Endothelial cell of umbilical vein (primary cell): ENCODE measurements at regions not wholly inside any gene's neighbourhood (a gene's known extent, or its start where the extent isn't known, plus 50 kb on each side); places are given as distances from the start of the nearest gene placed in this dataset.

Experiments used
- BruUV-seq: library from RNA; stranded (reverse); fragments of 400-500 nt; replicated peaks from 2 replicates; lab custom pipeline; 2021; lab: Mats Ljungman, UMichigan
- CTCF ChIA-PET: fragments of 300-600, 350-600 bp; sonication (Branson Sonifier 250); formaldehyde crosslinking; loops from one replicate; lab custom pipeline; 2021; ENCODE audit warnings: antibody characterized with exemption, inconsistent platforms; lab: Charles Lee
- POLR2A ChIA-PET: fragments of 300-600, 350-600 bp; sonication (Branson Sonifier 250); formaldehyde crosslinking; loops from one replicate; lab custom pipeline; 2021; ENCODE audit warnings: antibody characterized with exemption, inconsistent platforms; lab: Charles Lee
- DNase-seq: peaks from one replicate; pipeline ENCODE4 v3.0.0-alpha.2; 2011; ENCODE audit warnings: low read depth, low spot score
- FAIRE-seq: peaks from 2 replicates; lab custom pipeline; 2011; peaks lifted over from hg19 to GRCh38; lab: Jason Lieb, UNC
- H2AFZ ChIP-seq: 2 replicates; pipeline ENCODE4 v1.6.0; 2012; ENCODE audit warnings: low read depth, low read length, control low read depth, inconsistent platforms
- H3K27ac ChIP-seq: 2 replicates; pipeline ENCODE4 v1.5.1; 2011; ENCODE audit warnings: low read depth, mild to moderate bottlenecking, control low read depth, low read length, moderate library complexity; ENCODE audit not compliant: insufficient read depth
- H3K27me3 ChIP-seq, 2 experiments: 2 replicates each; pipeline versions ENCODE4 v1.6.0 to v1.6.1; 2011; ENCODE audit warnings: low read length in 2 of 2, mixed read lengths in 1 of 2; ENCODE audit not compliant: control insufficient read depth in 2 of 2, insufficient read depth in 2 of 2
- H3K36me3 ChIP-seq, 2 experiments: 2 replicates in 1 of 2; 3 replicates in 1 of 2; pipeline ENCODE4 v1.5.1; 2011; ENCODE audit warnings: low read length in 2 of 2, mild to moderate bottlenecking in 1 of 2, moderate library complexity in 1 of 2; ENCODE audit not compliant: control insufficient read depth in 2 of 2, insufficient read depth in 2 of 2; ENCODE audit errors: extremely low read depth in 1 of 2
- H3K4me1 ChIP-seq: 3 replicates; pipeline ENCODE4 v1.5.1; 2011; ENCODE audit warnings: mild to moderate bottlenecking, low read length; ENCODE audit not compliant: control insufficient read depth, insufficient read depth; ENCODE audit errors: extremely low read depth
- H3K4me2 ChIP-seq: 2 replicates; pipeline ENCODE4 v1.6.1; 2011; ENCODE audit warnings: low read length, control low read depth, mixed read lengths; ENCODE audit not compliant: insufficient read depth
- H3K4me3 ChIP-seq, 3 experiments: fragments of 200-600 bp in 1 of 3; sonication (generic), shearing (Covaris generic) in 1 of 3; replicated peaks in 1 of 3; 2 replicates each; pipeline ENCODE4 v1.5.1; 2011 to 2016; ENCODE audit warnings: control low read depth in 3 of 3, low read length in 3 of 3, mild to moderate bottlenecking in 2 of 3, inconsistent platforms in 1 of 3, low read depth in 1 of 3, moderate library complexity in 1 of 3; ENCODE audit not compliant: insufficient read depth in 1 of 3
- H3K79me2 ChIP-seq: 2 replicates; pipeline ENCODE4 v1.6.0; 2012; ENCODE audit warnings: low read length, inconsistent platforms; ENCODE audit not compliant: control insufficient read depth, insufficient read depth
- H3K9ac ChIP-seq: replicated peaks from 2 replicates; pipeline ENCODE3; 2011; ENCODE audit warnings: low read length, control low read depth; ENCODE audit not compliant: insufficient read depth; ENCODE audit errors: extremely low read depth
- H3K9me1 ChIP-seq: replicated peaks from 3 replicates; pipeline ENCODE4 v1.6.0; 2011; ENCODE audit warnings: mild to moderate bottlenecking, low read length; ENCODE audit not compliant: control insufficient read depth, insufficient read depth; ENCODE audit errors: extremely low read depth
- H3K9me3 ChIP-seq: replicated peaks from 2 replicates; pipeline ENCODE4 v1.5.1; 2012; ENCODE audit warnings: low read length, inconsistent platforms; ENCODE audit not compliant: control insufficient read depth, insufficient read depth
- H4K20me1 ChIP-seq: replicated peaks from 2 replicates; pipeline ENCODE3; 2011; ENCODE audit warnings: mild to moderate bottlenecking, low read length; ENCODE audit not compliant: control insufficient read depth, insufficient read depth; ENCODE audit errors: extremely low read depth
- CTCF ChIP-seq, 2 donors: IDR thresholded peaks; 1 replicate in 1 of 2; 2 replicates in 1 of 2; pipeline ENCODE4 v1.5.1; 2011; ENCODE audit warnings: low read length in 2 of 2, mild to moderate bottlenecking in 2 of 2, moderate library complexity in 2 of 2, control low read depth in 1 of 2, inconsistent platforms in 1 of 2, low read depth in 1 of 2; ENCODE audit not compliant: insufficient read depth in 1 of 2; ENCODE audit errors: extremely low read depth in 1 of 2
- FOS ChIP-seq: IDR thresholded peaks from 2 replicates; pipeline ENCODE4 v1.6.1; 2011; ENCODE audit warnings: mild to moderate bottlenecking, low read length, moderate library complexity, borderline replicate concordance; ENCODE audit not compliant: insufficient read depth
- GATA2 ChIP-seq: IDR thresholded peaks from 2 replicates; pipeline ENCODE4 v1.7.0; 2011; ENCODE audit warnings: low read depth, mild to moderate bottlenecking, moderate library complexity, mixed read lengths, low read length; ENCODE audit not compliant: insufficient read length, insufficient read depth
- JUN ChIP-seq: IDR thresholded peaks from 2 replicates; pipeline ENCODE4 v1.6.1; 2011; ENCODE audit warnings: borderline replicate concordance, low read depth; ENCODE audit not compliant: insufficient read length, insufficient read depth
- POLR2A ChIP-seq: IDR thresholded peaks from 2 replicates; pipeline ENCODE4 v1.6.1; 2012; ENCODE audit warnings: low read depth, mild to moderate bottlenecking, control low read depth, low read length
- POLR2AphosphoS5 ChIP-seq: IDR thresholded peaks from 2 replicates; pipeline ENCODE4 v1.6.1; 2012; ENCODE audit warnings: low read depth, mild to moderate bottlenecking, control low read depth, low read length, moderate library complexity; ENCODE audit not compliant: insufficient read depth
- dilution Hi-C: fragments of 300-500 bp; cut with MboI; formaldehyde crosslinking; loops from one replicate; pipeline ENCODE4 v1.15.0; 2019; ENCODE audit warnings: low sequenced_read_pairs; ENCODE audit not compliant: extremely low pct_ligation_motif_present
- intact Hi-C: fragments of 100-400 bp; cut with micrococcal nuclease; formaldehyde crosslinking; loops from one replicate; pipeline ENCODE4 v1.10.0; 2022

DNA sequence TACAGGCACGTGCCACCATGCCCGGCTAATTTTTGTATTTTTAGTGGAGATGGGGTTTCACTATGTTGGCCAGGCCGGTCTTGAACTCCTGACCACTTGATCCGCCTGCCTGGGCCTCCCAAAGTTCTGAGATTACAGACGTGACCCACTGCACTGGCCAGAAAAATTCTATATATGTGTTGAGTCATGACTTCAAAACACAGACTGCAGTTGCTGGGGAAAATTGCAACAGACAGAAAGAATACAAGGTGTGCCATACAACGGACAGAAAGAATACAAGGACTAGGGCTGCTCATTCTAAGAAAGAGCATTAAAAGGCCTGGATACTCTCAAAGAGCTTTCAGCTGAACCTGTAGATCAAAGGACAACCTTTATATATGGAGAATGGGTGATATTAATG, 109.6 kb upstream of the ACSL4 start:
- Histone ChIP-seq H3K9me1 (no peaks in the 10 kb centered on the region), H3K27me3 (no peaks in the 10 kb centered on the region), H4K20me1 (no peaks in the 10 kb centered on the region), H3K4me2 (no peak overlapping the region), H3K36me3 (no peaks in the 10 kb centered on the region), H3K4me1 (no peaks in the 10 kb centered on the region), H3K9me3 (no peaks in the 10 kb centered on the region), H3K9ac (no peak overlapping the region), H2AFZ (no peak overlapping the region), H3K79me2 (no peaks in the 10 kb centered on the region), H3K27ac (no peak overlapping the region), H3K4me3 (no peak overlapping the region)
- no TSS peak for BruUV-seq
- ChIA-PET POLR2A (no interaction called here), CTCF (interaction anchor here (1.2 to 2.6 kb wide), 3 partner anchors 12 to 16 kb away, joined by 3 to 13 read pairs (median 4); no protein-coding TSS in a partner anchor)
- no peak for FAIRE-seq
- intact Hi-C loops: no loop called here
- dilution Hi-C loops: no loop called here
- DNase-seq: no peak
- no peak for TF ChIP-seq POLR2A
- no peak for TF ChIP-seq GATA2

DNA sequence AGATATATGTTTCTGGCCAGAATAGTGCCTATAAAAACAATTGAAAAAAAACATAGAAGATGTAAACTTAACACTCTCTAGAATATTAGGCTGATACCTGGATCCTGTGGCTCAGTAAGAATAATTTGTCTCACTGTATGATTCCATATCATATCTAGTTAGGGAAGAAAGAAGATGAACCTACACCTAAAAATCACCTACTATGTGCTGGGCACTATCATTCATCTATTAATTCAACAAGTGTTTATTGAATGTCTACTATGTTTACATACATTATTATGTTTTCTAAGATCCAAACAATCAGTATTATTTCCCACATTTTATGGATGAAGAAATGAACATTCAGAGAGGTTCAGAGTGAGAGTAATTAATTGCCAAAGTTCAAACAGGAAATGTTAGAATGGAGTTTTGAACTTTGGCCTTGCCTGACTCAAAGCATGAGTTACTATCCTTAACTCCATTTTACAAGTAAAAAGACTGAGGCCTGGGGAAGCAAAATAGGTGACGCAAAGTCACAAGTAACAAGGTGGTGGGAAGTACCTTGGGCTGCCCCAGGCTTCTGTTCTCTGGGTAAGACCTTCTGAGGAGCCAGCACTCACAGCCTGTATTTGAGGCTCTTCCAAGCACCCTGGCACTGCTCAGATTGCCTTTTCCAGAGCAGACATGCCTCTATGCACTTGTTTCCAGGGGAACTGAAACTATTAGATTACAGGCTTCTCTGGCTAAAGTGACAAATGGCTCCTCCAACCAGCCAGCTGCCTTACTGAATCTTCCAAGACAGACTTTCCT, 111.1 kb upstream of the ACSL4 start:
- Histone ChIP-seq H3K27me3 (no peaks in the 10 kb centered on the region), H2AFZ (no peak overlapping the region), H3K27ac (no peak overlapping the region), H3K9me1 (no peaks in the 10 kb centered on the region), H3K4me3 (no peak overlapping the region), H3K4me1 (no peaks in the 10 kb centered on the region), H4K20me1 (no peaks in the 10 kb centered on the region), H3K36me3 (no peaks in the 10 kb centered on the region), H3K4me2 (no peak overlapping the region), H3K9ac (no peak overlapping the region), H3K79me2 (no peaks in the 10 kb centered on the region), H3K9me3 (no peaks in the 10 kb centered on the region)
- DNase-seq: no peak
- no peak for TF ChIP-seq POLR2AphosphoS5
- no peak for TF ChIP-seq CTCF (IDR thresholded peaks at IDR 0.05; ENCODE audit: extremely low read depth in 1 of 2, insufficient read depth in 1 of 2, low read depth in 1 of 2, low read length in 2 of 2)
- TF ChIP-seq GATA2: no peak
- no peak for TF ChIP-seq FOS
- no peak for TF ChIP-seq POLR2A
- TF ChIP-seq JUN: no peak
- ChIA-PET CTCF (interaction anchor here (2.6 kb wide), 1 partner anchor 13 kb away, joined by 13 read pairs; no protein-coding TSS in a partner anchor), POLR2A (no interaction called here)
- dilution Hi-C loops (no loop called here), intact Hi-C loops (no loop called here)
- BruUV-seq: no TSS peak
- no peak for FAIRE-seq
